Limb (tissue), 2 donors: ENCODE measurements at regions not wholly inside any gene's neighbourhood (a gene's known extent, or its start where the extent isn't known, plus 50 kb on each side); places are given as distances from the start of the nearest gene placed in this dataset.
"Not testable (repeated sequence)": the region's sequence is repeated elsewhere in the genome, so short reads cannot be mapped to it uniquely, and the experiment has no call there.

Experiments
- DNase-seq, 2 donors: peaks; one replicate each; pipeline ENCODE4 v3.0.0-alpha.2; 2016; ENCODE audit errors: extremely low spot score in 2 of 2

DNA sequence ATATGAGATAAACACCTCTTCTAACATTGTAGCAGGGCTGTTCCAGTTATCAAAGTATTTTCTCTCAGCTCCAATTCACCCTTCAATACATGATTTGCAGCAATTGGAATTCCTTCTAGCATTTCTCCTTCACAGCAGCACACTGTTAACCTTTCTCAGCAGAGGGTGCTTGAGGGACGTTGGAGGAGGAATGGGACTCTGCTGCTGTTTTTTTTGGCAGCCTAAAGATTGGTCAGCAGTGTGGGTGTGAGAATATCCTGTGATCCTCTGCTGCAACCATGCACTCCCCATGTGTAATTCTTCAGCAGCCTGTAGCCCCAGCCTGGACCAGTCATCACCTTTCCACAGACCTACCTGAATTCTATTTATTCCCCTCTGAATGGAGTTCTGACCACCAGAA lies 1708.9 kb upstream of the CELF4 start:
- no peak for DNase-seq

DNA sequence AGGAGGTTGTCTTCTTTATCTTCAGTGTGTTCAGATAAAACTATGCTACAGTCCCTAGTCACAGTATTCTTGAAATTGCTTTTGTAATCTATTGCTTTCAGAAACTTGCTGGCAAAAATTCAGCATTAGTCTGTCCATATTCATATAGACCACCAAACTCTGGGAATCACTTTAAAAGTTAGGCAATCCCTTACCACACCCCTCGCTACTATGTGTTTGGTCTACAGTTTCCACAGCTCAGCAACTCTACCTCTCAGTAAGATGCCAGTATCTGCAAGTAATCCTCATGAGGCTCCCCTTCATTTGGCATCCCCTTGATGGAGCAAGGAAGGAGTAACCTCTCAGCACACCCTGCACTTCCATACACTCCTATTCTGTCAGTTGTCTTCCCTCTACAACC lies 1706.6 kb upstream of the CELF4 start:
- no peak for DNase-seq

DNA sequence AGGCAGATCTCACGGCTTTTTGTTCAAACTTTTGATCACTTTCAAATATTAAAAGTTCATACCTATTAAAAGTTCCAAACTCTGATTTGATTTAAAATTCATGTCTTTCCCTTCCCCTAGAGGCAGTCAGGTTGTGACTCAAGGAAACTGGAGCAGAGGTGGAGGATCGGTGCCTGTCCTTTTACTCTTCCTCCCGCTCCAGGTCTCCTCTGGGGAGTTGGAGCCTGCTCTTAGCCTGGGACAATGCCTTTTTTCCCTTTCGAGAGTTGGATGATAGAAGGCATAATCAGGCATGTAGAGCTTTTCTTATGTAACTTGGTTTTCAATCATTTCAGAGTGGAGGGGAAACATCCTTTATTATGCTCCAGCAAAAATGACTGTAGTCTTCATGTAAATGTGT lies 1706.1 kb upstream of the CELF4 start:
- no peak for DNase-seq

DNA sequence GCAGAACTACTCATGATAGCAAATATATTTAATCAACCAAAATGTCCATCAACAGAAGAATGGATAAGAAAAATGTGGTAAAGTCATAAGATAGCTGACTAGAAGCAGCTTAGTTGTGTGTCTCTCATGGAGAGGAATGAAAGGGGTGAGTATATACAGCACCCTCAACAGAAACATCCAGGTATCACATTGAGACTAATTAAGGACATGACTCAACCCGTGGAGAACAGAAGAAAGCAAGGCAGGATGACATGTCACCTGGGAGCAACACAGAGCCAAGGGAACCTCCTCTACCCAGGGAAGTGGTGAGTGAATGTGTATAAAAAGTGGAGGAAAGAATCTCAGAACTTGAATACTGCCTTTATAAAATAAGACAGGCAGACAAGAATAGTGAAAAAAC lies 1695.0 kb upstream of the CELF4 start:
- no peak for DNase-seq

DNA sequence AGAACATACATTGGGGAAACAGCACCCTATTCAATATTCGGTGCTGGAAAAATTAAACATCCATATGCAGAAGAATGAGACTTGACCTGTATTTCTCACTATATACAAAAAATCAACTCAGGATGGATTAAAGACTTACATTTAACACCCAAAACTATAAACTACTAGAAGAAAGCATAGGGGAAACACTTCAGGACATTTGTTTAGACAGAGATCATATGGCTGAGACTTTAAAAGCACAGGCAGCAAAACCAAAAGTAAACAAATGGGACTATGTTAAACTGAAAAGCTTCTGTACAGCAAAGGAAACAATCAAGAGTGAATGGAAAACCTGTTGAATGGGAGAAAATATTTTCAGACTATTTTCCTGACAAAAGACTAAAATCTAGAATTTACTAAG lies 1694.1 kb upstream of the CELF4 start:
- no peak for DNase-seq

DNA sequence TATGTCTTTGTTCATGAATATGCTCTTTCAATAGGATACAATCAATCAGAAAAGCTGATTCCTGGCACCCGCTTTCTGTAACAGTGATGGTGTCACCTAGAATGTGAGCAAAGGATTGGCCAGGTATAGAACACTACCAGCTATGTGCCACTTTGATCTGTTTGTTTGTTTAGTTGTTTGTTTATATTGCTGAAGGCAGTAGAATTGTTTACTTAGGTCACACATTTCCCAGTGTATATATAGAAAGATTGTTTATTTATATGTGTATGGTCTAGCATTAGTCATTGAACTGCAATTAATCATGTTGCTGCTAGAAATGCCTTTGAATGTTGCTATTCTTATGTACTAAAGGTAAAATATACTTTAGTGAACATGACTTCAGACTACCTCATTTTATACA lies 1678.6 kb upstream of the CELF4 start:
- DNase-seq = no peak

DNA sequence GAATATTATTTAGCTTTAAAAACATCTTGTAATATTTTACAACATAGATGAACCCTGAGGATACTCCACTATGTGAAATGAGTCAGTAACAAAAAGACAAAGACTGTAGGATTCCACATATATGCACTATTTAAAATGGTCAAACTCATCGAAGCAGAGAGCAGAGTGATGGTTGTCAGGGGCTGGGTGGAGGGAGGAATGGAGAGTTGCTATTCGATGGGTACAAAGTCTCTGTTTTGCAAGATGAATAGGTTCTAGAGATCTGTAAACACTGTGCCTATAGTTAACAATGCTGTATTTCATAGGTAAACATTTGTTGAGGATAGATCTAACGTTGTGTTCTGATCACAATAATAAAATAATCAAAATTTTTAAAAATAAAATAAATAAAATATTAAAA lies 1675.9 kb upstream of the CELF4 start:
- DNase-seq = no peak

DNA sequence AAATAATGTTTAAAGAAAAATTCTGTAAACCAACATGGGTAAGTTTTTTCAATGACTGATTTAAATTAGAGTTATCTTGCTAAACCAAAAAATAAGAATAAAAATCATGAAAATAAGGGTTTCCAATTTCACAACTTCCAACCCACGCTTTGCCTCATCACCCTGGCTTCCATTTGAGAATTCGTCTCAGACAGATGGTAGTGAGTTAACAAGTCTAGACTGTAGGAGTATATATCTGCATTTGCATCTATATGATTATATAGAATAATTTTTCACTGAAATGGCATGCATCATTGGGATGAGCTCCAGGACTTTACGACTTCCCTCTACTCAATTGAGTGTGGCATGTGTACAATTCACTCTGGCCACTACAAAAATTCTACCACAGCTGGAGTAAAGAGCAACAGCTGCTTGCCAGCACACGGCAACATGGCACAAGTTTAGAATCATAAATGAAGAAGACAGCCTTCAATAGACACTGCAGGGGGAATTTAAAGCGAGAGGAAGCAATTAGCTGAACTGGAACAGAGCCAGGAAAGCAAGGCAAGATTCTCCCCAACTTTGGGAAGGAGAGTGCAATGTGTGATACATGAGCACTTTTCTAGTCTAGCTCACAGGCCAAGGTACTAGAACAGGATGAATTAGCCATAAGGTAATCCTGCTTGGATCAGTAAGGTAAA lies 1673.5 kb upstream of the CELF4 start:
- DNase-seq = peak in 1 of 2 donors; percentile 22

DNA sequence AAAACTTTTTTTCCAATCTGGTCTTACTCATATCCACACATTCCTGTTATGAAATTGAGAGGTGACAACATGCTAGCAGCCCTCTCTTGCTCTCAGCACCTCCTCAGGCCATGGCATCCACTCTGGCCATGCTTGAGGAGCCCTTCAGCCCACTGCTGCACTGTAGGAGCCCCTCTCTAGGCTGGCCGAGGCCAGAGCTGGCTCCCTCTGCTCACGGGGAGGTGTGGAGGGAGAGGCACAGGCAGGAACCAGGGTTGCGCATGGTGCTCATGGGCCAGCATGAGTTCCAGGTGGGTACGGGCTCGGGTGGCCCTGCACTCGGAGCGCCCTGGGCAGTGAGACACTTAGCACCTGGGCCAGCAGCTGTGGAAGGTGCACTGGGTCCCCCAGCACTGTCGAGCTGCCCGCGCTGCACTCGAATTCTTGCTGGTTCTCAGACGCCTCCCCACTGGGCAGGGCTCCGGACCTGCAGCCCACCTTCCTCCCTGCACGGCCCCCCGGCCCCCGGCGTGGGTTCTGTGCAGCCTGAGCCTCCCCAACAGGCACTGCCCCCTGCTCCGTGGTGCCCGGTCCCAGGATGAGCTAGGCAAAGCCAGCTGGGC lies 1669.6 kb upstream of the CELF4 start:
- DNase-seq = no peak

DNA sequence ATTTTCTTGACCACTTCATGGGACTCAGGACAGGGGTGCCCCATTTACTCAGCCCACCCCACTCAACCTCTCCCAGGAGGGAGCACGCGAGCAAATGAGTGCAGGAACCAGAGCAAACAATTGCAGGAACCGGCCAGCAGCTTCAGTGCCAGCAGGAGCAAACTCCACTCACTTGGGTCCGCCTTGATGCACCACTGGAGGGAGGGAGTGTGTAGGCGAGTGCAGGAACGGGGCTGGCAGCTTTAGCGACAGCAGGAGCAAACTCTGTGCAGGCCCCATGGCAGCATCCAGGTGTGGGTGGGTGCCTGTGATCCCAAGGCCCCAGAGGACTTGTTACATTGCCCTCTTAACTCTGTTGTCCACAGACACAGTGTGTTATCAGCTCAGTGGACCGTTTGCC lies 1667.3 kb upstream of the CELF4 start:
- no peak for DNase-seq

DNA sequence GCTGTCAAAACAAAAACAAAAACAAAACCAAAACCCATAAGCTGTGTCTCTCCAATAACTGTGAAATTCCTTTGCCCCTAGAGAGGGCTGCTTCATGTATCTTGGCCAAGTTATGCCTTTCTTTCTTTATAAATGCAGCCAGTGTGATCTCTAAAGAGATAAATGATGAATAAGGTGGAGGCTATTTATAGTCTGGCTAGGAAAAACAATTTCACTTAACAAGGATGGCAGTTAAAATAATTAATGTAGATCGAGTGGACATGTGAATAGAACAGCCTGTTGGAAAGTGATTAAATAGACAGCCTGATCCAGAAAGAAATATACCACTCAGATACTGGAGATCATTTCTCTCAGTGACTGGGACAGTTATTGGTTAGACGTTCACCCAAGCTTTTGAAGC lies 1666.9 kb upstream of the CELF4 start:
- no peak for DNase-seq

DNA sequence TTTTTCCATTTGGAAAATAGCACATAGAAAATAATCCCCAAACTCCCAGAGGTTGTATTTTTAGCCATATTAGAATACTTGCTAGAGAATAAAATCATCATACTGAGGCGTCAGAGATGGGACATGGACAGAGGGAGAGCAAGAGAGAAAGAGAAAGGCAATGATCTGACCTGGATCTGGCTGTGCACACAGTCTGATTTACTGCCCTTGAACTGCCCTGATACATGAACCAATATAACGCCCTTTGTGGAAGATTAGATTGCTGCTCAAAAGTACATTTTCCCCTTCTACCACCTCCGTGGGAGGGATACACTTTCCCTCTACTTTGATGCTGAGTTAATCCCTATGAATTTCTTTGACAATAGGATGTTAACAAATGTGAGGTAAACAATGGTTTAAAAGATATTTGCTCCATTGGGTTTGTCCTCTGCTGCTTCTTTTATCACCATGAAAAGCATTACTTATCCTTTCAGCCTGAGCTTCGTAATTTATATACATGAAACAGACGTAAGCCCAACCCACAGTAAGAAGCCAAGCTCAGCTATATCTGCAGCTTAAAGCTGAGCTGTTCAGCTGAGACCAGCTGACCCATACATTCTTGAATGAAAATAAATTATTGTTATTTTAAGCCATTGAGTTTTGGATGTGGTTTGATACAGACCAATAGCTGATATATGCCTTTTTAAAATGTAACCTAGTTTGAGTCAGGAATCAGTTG lies 1664.6 kb upstream of the CELF4 start:
- DNase-seq = no peak

DNA sequence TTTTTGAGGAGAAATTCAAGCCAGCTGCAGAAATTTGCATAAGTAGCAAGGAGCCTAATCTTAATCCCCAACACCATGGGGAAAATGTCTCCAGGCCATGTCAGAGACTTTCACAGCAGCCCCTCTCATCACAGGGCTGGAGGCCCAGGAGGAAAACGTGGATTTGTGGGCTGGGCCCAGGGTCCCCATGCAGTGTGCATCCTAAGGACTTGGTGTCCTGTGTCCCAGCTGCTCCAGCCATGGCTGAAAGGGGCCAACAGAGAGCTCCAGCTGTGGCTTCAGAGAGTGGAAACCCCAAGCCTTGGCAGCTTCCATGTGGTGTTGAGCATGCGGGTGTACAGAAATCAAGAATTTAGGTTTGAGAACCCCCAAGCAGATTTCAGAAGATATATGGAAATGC lies 1662.2 kb upstream of the CELF4 start:
- not testable (repeated sequence) for DNase-seq

DNA sequence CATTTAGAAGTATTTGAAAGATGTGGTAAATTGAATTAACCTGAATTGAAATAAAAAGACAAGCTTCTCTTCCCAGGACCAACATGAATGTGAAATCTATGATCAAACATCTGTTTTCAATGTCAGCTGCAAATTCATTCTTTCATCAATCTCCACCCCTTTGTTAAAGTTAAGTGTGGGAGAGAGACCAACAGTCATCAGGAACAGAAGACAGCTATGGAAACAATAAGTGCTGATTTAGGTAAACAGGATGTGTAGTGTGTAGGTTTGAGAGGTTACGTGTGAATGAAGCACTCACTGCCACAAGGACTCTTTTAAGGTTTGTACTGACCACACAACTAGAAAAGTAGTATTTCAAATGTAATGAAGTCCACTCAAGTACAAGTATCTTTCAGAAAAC lies 1659.8 kb upstream of the CELF4 start:
- no peak for DNase-seq

DNA sequence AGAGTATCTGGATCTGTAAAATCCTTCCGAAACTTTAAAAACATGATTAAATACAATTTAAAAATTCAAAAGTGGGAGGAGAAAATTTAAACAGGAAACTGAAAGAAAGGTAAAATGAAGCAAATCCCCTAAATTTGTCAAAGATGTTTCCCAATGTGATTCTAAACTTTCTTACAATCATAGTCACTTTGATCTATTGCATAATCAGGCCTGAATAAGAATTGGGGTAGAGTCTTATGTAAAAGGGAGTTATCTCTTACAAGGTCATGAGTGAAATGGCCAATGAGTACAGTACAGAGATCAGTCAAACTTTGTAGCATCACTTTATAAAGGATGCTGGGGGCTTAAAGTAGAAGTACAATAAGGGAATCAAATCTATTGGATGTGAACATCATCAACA lies 1657.7 kb upstream of the CELF4 start:
- no peak for DNase-seq

DNA sequence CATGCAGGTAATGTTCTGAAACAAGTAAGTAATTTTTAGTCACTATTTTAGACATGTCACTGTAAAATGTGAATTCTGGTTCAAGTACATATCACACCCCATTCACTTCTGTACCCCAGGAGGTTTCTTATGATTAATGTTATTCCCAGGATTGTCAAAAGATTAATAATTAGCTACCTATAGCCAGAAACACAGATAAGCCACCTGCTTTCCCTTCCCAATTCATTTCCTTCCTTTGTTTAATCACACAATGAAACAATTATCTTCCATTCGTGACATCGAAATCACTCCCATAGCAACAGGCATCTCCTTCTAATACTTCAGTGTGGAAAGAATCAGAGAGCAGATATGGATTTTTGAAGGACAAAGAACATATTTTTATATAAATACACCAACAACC lies 1650.3 kb upstream of the CELF4 start:
- no peak for DNase-seq

DNA sequence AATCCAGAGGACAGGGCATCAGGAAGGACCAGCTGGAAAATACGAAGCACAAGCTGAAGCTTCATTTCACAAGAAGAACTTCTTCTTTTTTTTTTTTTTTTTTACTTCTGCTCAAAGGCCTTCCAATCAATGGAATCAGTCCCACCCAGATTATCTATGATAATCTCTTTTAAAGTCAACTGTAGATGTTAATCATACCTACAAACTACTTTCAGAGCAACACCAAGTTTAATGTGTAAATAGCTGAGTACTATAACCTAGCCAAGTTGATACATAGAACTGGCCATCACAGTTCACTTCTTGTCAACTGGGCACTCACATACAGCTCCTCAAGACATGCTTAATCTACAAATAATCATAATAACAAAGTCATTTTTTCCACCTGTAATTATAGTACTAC lies 1645.9 kb upstream of the CELF4 start:
- DNase-seq = no peak

DNA sequence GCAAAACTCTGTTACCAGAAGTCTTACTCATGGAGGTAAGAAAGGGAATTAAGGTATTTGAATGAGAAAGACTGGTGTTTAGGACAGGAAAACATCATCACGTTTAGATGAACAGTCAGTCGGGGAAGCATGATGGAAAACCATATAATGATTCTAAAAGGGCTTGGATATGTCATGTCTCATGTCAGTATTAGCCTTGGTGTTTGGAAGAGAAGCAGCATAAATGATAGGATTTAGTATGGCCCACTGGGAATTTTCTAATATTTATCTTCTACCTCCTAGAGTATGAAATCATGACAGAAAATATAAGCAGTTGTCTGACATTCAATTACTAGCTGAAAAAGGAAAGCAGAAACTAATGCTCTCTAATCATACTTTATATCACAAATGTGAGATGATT lies 1643.6 kb upstream of the CELF4 start:
- DNase-seq = no peak

DNA sequence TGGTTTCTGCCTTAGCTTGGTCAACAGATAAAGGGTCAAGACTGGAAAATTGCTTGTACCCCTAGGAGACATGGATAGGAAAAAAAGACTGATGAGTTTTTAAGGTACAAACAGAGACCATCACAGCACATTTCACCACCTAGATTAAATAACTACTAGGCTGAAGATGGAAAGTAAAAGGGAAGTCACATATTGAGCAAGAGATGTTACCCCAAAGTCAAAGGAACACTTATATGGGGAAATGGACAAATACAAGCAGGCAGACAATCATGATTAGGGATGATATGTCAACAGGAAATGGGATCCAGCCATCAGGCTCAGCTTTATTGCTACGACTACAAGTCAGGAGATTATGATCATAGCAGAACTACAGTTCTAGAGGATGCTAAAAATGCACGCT lies 1643.1 kb upstream of the CELF4 start:
- no peak for DNase-seq

DNA sequence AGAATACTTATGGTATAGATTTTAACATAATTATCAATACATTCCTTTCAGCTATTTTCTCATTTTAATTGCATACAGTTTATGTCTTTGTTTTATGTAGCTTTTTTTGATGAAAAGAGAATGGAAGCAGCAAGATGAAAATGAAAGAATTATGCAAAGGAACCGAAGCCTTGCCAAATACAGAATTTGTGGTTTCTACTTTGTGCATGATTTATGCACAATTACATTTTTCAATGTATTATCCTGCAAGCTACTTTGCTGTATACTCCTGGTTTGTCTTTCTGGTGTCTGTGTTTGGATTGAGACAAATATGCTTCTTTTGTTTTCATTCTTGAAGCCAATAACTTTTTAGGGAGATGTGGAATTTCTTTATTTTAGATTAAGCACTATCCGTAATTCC lies 1642.6 kb upstream of the CELF4 start:
- no peak for DNase-seq

DNA sequence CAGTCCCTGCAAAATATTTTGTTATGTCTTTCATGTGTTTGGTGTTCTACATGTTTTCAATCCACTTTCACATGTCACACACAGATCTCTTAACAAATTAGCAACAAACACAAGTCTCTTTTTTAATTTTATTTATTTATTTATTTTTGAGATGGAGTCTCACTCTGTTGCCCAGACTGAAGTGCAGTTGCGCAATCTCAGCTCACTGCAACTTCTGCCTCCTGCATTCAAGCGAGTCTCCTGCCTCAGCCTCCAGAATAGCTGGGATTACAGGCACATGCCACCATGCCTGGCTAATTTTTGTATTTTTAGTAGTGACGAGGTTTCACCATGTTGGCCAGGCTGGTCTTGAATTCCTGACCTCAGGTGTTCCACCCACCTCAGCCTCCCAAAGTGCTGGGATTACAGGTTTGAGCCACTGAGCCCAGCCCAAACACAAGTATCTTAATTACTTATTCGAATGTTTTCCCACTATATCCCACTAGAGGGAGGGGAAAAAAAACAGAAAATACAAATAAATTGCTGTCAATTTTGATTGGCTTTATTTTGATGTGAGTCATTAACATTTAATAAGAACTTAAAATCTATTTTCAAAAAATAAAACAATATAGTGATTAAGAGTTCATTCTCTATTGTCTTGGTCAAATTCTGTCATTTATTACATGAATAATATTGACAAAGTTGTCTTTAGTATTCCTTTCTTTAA lies 1641.0 kb upstream of the CELF4 start:
- DNase-seq = not testable (repeated sequence)

DNA sequence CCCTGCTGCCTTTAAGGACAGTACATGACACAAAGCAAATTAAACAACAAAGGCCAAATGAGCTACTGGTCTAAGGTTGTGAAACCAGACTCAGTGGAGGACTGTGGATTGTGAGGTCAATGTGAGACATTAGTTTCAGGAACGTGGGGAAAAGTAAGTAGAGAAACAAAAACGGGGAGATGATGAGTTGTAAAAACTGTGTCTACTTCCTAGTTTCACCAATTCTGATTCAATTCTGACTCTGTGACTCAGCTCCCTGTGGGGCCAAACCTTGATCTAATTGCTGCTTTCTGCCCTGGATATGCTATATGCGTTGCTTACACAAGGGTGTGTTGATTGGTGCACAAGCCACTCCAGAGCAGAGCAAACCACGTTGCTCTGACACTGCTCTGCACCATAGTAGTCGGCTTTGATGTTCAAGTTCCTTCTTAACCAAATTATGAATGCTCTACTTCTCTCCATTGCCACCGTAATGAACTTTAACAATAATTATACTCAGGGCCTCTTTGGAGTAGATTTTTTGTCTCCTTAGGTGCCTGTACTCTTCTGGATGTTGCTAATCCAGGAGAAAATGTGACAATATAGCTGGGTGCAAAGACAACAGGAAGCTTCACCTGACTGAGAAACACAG lies 1640.1 kb upstream of the CELF4 start:
- no peak for DNase-seq
